ES-I3 (cell line): ENCODE measurements at regions not wholly inside any gene's neighbourhood (a gene's known extent, or its start where the extent isn't known, plus 50 kb on each side); places are given as distances from the start of the nearest gene placed in this dataset.
"Not testable (repeated sequence)": the region's sequence is repeated elsewhere in the genome, so short reads cannot be mapped to it uniquely, and the experiment has no call there.

Experiments
- H3K36me3 ChIP-seq: 2 replicates; pipeline ENCODE4 v1.6.1; 2013; ENCODE audit warnings: mild to moderate bottlenecking, low read length, control low read depth, moderate library complexity; ENCODE audit not compliant: insufficient read depth
- H3K4me1 ChIP-seq: 2 replicates; pipeline ENCODE4 v1.6.1; 2013; ENCODE audit warnings: mild to moderate bottlenecking, control low read depth, low read length; ENCODE audit not compliant: insufficient read depth
- H3K9ac ChIP-seq: 2 replicates; pipeline ENCODE4 v1.6.1; 2013; ENCODE audit warnings: low read depth, mild to moderate bottlenecking, low read length, moderate library complexity
- H3K9me3 ChIP-seq: 2 replicates; pipeline ENCODE4 v1.6.1; 2013; ENCODE audit warnings: mild to moderate bottlenecking, low read length, moderate library complexity; ENCODE audit not compliant: control insufficient read depth, insufficient read depth

DNA sequence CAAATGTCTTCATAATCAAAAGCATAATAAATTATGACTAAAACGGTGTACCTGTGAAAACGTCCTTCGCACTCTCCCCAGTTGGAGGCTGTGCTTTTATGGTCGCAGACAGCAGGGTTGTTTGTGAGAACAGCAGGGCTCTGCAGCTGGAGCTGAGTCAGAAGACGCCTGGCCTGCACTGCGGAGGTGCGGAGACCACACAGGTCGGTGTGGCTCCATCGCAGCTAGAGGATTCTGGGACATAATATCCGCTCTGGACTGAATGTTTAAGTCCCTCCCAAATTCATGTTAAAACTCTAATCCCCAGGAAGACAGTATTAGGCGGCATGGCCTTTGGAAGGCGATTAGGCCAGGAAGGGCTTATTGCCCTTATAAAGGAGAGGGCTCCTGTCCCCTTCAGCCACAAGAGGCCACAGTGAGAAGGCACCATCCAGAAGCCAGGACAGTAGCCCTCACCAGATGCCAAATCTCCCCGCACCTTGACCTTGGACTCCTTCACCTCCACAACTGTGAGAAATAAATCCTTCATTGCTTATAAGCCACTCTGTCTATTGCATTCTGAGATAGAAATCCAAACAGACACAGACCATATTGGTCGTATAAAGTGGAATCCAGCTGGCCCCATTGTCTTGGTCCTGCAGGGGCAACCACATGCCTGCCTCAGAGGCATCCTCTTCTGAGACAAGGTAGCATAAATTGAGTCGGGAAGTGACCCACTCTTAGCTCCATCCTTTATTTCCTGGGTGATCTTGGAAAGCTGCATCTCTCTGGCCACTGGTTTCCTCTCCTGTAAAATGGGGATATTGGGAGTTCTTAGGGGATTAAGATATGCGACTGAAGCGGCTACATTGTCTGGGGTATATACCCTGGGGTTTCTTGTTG, 749.7 kb upstream of the TPTE start:
- H3K4me1 ChIP-seq, H3K9me3 ChIP-seq, H3K9ac ChIP-seq: not testable (repeated sequence)

DNA sequence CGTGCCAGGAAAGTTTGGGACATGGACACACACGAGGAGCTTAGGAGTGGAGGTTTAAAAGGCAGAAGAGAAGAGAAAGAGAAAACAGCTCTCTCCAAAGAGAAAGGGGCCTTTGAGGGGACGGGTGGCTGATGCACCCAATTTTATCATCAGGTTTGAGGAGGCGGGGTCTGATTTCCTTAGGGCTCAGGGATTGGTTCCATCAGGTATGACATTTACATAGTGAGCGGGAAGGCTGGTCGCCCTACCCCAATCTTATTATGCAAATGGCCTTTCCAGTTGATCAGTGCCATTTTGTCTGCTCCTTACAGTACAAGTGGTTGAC, 749.1 kb upstream of the TPTE start:
- no peak overlapping the region for H3K9ac ChIP-seq
- no peaks in the 10 kb centered on the region for H3K9me3 ChIP-seq
- no peaks in the 10 kb centered on the region for H3K36me3 ChIP-seq
- no peaks in the 10 kb centered on the region; the same call in 1 of the 2 replicates for H3K4me1 ChIP-seq

More for the DNA sequence above, 749.7 kb upstream of the TPTE start:
- not testable (repeated sequence) for H3K36me3 ChIP-seq

GRCh38 chr21:9772877-9773420, 748.4 kb upstream of the TPTE start:
- H3K9me3 ChIP-seq, H3K9ac ChIP-seq, H3K4me1 ChIP-seq, H3K36me3 ChIP-seq: not testable (repeated sequence)

GRCh38 chr21:9774347-9774746, 747.0 kb upstream of the TPTE start:
- no peaks in the 10 kb centered on the region for H3K36me3 ChIP-seq
- H3K9me3 ChIP-seq = no peaks in the 10 kb centered on the region
- no peaks in the 10 kb centered on the region for H3K4me1 ChIP-seq
- no peak overlapping the region for H3K9ac ChIP-seq

DNA sequence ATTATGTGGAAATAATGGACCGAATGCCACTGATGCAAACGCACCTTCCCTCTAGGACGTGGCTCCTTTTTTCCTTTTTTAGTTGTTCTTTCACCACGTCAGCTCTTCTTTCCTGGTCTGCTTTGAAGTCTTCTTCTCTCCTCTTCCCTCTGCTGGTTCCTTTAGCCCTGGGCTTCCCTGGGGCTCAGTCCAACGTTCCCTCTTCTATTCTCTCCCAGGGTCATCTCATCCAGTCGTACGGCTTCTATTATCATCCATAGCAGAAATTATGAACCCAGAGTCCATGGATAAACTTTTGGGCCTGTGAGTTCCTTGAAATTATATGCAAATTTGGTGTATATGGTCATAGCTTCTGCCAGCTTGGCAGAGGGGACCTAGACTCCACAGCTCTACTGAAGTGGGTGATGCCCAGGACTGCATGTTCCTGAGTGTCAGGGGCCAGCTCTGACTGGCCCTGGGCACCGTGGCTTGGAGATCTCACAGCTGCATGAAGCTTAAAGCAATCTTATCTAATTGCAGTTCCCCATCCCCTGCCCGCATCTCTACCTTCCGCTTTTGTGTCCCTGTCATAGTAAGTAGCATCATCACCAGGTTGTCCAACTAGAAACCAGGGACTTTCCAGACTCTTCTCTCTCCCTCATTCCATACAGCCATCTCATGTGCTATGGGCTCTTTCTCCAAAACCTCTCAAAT, 746.3 kb upstream of the TPTE start:
- H3K9ac ChIP-seq, H3K36me3 ChIP-seq, H3K9me3 ChIP-seq, H3K4me1 ChIP-seq: not testable (repeated sequence)

DNA sequence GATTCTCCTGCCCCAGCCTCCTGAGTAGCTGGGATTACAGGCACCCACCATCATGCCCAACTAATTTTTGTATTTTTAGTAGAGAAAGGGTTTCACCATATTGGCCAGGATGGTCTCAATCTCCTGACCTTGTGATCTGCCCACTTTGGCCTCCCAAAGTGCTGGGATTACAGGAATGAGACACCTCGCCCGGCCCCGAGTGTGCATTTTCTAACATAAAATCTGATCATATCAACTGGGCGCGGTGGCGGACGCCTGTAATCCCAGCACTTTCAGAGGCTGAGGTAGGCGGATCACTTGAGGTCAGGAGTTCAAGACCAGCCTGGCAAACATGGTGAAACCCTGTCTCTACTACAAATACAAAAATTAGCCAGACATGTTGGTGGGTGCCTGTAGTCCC, 745.5 kb upstream of the TPTE start:
- H3K9me3 ChIP-seq, H3K36me3 ChIP-seq, H3K9ac ChIP-seq, H3K4me1 ChIP-seq: not testable (repeated sequence)

GRCh38 chr21:9776286-9777020, 744.9 kb upstream of the TPTE start:
- not testable (repeated sequence) for H3K36me3 ChIP-seq, H3K9ac ChIP-seq, H3K9me3 ChIP-seq, H3K4me1 ChIP-seq

- H3K9me3 ChIP-seq, H3K36me3 ChIP-seq, H3K4me1 ChIP-seq, H3K9ac ChIP-seq: not testable (repeated sequence)
These were observed 742.8 kb upstream of the TPTE start for GRCh38 chr21:9778541-9778940.

DNA sequence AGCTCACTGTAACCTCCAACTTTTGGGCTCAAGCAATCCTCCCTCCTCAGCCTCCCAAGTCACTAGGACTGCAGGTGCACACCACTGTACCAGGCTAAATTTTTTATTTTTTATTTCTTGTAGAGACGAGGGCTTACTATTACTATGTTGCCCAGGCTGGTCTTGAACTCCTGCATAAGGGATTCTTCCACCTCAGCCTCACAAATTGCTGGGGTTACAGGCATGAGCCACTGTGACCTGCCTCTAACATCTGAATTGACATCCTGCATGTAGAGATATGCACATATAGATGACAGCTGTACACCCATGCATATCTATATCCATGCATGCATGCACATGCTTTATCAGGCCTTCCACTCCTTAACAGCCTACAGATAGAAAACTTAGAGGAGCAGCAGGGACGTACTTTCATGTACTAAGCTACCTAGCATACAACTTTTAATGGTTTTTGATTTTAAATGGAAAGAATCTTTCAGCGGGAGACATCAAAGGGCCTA, 740.9 kb upstream of the TPTE start:
- Histone ChIP-seq H3K36me3 (no peaks in the 10 kb centered on the region), H3K9ac (no peak overlapping the region), H3K9me3 (no peaks in the 10 kb centered on the region), H3K4me1 (no peaks in the 10 kb centered on the region)

DNA sequence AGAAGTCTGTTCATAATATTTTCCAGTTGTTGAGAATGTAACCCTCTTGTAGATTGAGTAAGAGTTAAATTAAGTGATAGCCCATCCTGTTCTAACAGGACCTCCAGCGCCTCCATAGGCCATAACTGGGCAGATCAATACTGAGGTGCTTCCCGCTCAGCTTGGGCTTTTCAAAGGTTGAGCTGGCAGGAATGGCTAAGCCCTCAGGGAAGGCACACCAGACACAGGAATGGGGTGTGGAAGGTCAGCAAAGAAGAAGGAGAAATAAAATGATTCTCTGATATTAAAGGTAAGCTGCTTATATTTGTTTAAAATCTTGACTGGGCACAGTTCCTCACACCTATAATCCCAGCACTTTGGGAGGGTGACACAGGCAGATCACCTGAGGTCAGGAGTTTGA, 737.8 kb upstream of the TPTE start:
- not testable (repeated sequence) for H3K9ac ChIP-seq, H3K36me3 ChIP-seq, H3K4me1 ChIP-seq, H3K9me3 ChIP-seq

DNA sequence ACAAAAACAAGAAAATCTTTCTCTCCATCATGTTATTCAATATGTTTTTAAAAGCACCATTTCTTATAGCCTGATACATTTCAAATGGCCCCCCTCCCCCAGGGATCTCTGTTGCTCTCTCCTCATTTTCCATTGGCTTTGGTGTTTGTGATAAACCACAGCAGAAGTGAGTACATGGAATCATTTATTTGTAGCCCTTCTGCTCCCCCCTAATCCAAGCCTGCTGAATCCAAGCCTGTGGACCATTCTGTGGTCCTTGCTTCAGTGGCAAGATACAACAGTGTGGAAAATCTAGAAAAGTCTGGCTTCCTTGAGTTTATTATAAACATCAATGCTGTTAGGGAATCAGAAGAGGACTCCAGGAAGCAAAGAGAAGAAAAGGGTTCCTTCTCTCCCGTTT, 737.2 kb upstream of the TPTE start:
- H3K36me3 ChIP-seq, H3K9ac ChIP-seq, H3K4me1 ChIP-seq, H3K9me3 ChIP-seq: not testable (repeated sequence)

DNA sequence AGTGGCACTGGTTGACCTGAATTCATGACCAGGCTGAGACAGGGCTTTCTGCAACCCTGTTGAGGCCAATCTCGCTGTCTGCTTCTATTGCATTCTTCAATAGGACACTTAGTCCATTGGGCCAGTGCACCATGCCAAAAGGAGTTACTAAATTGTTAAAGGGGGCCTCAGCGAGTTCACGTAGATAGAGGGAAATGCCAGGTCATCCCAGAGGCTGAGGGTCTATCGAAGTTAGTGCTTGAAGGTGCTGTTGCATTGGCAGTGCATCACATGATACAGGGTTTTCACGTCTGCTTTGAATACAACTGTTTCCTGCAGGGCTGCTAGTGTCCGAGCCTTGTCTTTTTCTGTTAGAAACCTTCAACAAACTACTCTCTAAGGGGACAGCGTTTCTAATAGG, 735.3 kb upstream of the TPTE start:
- H3K36me3 ChIP-seq, H3K9ac ChIP-seq, H3K9me3 ChIP-seq, H3K4me1 ChIP-seq: not testable (repeated sequence)

- H3K36me3 ChIP-seq, H3K9ac ChIP-seq, H3K9me3 ChIP-seq, H3K4me1 ChIP-seq: not testable (repeated sequence)
These were observed 733.1 kb upstream of the TPTE start for GRCh38 chr21:9788281-9788680.

DNA sequence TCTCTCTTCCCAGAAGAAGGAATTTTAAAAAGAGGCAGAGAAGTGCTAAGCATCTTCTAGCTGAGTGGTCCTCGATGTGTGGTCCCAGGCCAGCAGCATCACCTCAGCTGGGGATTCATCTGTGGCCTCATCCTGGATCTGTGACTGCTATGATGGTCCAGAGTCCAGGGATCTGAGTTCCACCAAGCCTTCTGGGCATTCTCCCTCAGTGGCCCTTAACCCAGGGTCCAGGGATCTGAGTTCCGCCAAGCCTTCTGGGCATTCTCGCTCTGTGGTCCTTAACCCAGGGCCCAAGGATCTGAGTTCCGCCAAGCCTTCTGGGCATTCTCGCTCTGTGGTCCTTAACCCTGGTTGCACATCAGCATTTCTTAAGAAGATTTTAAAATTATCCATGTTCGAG, 731.0 kb upstream of the TPTE start:
- H3K9me3 ChIP-seq, H3K4me1 ChIP-seq: not testable (repeated sequence)

GRCh38 chr21:9791453-9791852, 729.9 kb upstream of the TPTE start:
- not testable (repeated sequence) for H3K9me3 ChIP-seq, H3K36me3 ChIP-seq, H3K4me1 ChIP-seq, H3K9ac ChIP-seq

More for the DNA sequence above, 731.0 kb upstream of the TPTE start:
- not testable (repeated sequence) for H3K36me3 ChIP-seq, H3K9ac ChIP-seq
